Activated CD8-positive, alpha-beta T cell treated with anti-CD3 and anti-CD28 coated beads for 36 hours (primary cell): ENCODE measurements at regions not wholly inside any gene's neighbourhood (a gene's known extent, or its start where the extent isn't known, plus 50 kb on each side); places are given as distances from the start of the nearest gene placed in this dataset.

Experiments used
- ATAC-seq: fragments of 200-7000 bp; cut with Tn5 transposase; one replicate; pipeline ENCODE4 v1.10.0; 2021; ENCODE audit warnings: mild to moderate bottlenecking, moderate library complexity
- CTCF ChIA-PET: fragments of 350-600 bp; sonication (Branson Sonifier 250); formaldehyde crosslinking; loops from one replicate; lab custom pipeline; 2021; ENCODE audit warnings: antibody characterized with exemption; lab: Charles Lee
- POLR2A ChIA-PET: fragments of 350-600 bp; sonication (Branson Sonifier 250); formaldehyde crosslinking; loops from one replicate; lab custom pipeline; 2021; ENCODE audit warnings: antibody characterized with exemption; lab: Charles Lee
- DNase-seq: peaks from one replicate; pipeline ENCODE4 v3.0.0-alpha.2; 2020
- H3K27ac Mint-ChIP-seq: one replicate; pipeline ENCODE4 v1.8.0; 2021; ENCODE audit warnings: mild to moderate bottlenecking, mixed read lengths
- H3K27me3 Mint-ChIP-seq: one replicate; pipeline ENCODE4 v1.8.0; 2021; ENCODE audit warnings: mixed read lengths
- H3K36me3 Mint-ChIP-seq: one replicate; pipeline ENCODE4 v1.8.0; 2021; ENCODE audit warnings: low read depth, mixed read lengths
- H3K4me1 Mint-ChIP-seq: one replicate; pipeline ENCODE4 v1.8.0; 2021; ENCODE audit warnings: low read depth, mixed read lengths
- H3K4me3 Mint-ChIP-seq: one replicate; pipeline ENCODE4 v1.8.0; 2021; ENCODE audit warnings: mild to moderate bottlenecking, moderate library complexity, mixed read lengths
- H3K9me3 Mint-ChIP-seq: one replicate; pipeline ENCODE4 v1.8.0; 2021; ENCODE audit warnings: mixed read lengths
- intact Hi-C: fragments of 100-400 bp; cut with micrococcal nuclease; formaldehyde crosslinking; loops from one replicate; pipeline ENCODE4 v1.10.0; 2022
- TF ChIP-seq, protein P1 (sequence below): fragments of 200-600 bp; IDR thresholded peaks from one replicate; pipeline ENCODE4 v1.8.0; 2022; ENCODE audit warnings: antibody characterized with exemption, mild to moderate bottlenecking

DNA sequence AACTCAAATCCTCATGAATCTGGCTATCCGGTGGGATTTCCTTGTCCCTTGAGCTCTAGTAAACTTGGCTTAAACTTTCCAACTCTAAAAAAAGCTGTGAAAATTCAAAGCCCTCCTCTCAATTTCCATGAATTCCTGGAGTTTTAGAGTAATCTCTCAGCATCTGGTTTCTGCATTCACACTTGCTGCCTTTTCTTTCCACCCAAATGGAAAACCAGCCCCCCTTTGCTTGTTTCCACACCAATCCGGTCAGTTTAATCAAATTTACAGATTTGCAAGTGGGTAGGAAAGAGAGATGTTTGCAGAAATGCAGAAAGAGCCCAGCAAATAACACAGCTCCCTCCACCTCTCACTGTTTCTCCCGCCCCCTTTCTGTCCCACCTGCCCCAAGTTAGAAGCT is 91.1 kb downstream of the ENC1 start:
- H3K27ac Mint-ChIP-seq, result no peak overlapping the region
- intact Hi-C loops, result no loop called here
- no peaks in the 10 kb centered on the region for H3K9me3 Mint-ChIP-seq
- TF ChIP-seq, protein P1, sequence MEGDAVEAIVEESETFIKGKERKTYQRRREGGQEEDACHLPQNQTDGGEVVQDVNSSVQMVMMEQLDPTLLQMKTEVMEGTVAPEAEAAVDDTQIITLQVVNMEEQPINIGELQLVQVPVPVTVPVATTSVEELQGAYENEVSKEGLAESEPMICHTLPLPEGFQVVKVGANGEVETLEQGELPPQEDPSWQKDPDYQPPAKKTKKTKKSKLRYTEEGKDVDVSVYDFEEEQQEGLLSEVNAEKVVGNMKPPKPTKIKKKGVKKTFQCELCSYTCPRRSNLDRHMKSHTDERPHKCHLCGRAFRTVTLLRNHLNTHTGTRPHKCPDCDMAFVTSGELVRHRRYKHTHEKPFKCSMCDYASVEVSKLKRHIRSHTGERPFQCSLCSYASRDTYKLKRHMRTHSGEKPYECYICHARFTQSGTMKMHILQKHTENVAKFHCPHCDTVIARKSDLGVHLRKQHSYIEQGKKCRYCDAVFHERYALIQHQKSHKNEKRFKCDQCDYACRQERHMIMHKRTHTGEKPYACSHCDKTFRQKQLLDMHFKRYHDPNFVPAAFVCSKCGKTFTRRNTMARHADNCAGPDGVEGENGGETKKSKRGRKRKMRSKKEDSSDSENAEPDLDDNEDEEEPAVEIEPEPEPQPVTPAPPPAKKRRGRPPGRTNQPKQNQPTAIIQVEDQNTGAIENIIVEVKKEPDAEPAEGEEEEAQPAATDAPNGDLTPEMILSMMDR, result no peak
- ChIA-PET CTCF (interaction anchor here (0.7 kb wide), 1 partner anchor 25 kb away, joined by 3 read pairs; no protein-coding TSS in a partner anchor), POLR2A (no interaction called here)
- H3K4me1 Mint-ChIP-seq, result no peaks in the 10 kb centered on the region
- H3K36me3 Mint-ChIP-seq, result no peaks in the 10 kb centered on the region
- no peaks in the 10 kb centered on the region for H3K27me3 Mint-ChIP-seq
- ATAC-seq, result no peak
- no peak overlapping the region for H3K4me3 Mint-ChIP-seq
- DNase-seq, result no peak

DNA sequence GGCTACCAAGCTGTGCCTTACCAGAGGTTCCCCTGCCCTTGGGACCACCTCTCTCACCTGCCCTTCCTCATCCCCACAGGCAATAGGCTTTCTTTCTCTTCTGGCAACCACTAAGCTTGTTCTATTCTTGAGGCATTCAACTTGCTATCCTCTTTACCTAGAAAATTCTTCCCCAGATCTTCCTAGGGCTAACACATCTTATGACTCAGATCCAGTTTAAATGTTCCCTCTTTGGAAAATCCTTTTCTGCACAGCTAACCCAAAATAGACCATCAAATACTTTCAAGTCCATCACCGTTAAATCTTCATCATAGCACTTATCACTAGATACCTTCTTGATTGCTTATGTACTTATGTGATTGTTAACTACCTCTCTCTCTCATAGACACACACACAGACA is 93.7 kb downstream of the ENC1 start:
- H3K36me3 Mint-ChIP-seq, result no peaks in the 10 kb centered on the region
- intact Hi-C loops, result no loop called here
- CTCF ChIA-PET, result no interaction called here
- POLR2A ChIA-PET, result no interaction called here
- no peaks in the 10 kb centered on the region for H3K27me3 Mint-ChIP-seq
- H3K4me1 Mint-ChIP-seq, result no peaks in the 10 kb centered on the region
- ATAC-seq (no peak), DNase-seq (no peak)
- no peaks in the 10 kb centered on the region for H3K9me3 Mint-ChIP-seq
- no peak overlapping the region for H3K4me3 Mint-ChIP-seq
- H3K27ac Mint-ChIP-seq, result no peak overlapping the region
- TF ChIP-seq, protein P1, result no peak

- Mint-ChIP-seq H3K27me3 (peaks cover 2% of the 10 kb centered on the region), H3K9me3 (no peaks in the 10 kb centered on the region), H3K36me3 (no peaks in the 10 kb centered on the region), H3K27ac (no peak overlapping the region), H3K4me1 (no peaks in the 10 kb centered on the region), H3K4me3 (no peak overlapping the region)
- TF ChIP-seq, protein P1, result no peak
- CTCF ChIA-PET, result interaction anchor here (0.7 kb wide), 1 partner anchor 643 kb away, joined by 3 read pairs; no protein-coding TSS in a partner anchor
- ATAC-seq (no peak), DNase-seq (no peak)
- POLR2A ChIA-PET, result interaction anchor here (0.7 kb wide), 1 partner anchor 8 kb away, joined by 3 read pairs; no protein-coding TSS in a partner anchor
- intact Hi-C loops, result no loop called here
These were observed 95.7 kb downstream of the ENC1 start for GRCh38 chr5:74544811-74545210.

DNA sequence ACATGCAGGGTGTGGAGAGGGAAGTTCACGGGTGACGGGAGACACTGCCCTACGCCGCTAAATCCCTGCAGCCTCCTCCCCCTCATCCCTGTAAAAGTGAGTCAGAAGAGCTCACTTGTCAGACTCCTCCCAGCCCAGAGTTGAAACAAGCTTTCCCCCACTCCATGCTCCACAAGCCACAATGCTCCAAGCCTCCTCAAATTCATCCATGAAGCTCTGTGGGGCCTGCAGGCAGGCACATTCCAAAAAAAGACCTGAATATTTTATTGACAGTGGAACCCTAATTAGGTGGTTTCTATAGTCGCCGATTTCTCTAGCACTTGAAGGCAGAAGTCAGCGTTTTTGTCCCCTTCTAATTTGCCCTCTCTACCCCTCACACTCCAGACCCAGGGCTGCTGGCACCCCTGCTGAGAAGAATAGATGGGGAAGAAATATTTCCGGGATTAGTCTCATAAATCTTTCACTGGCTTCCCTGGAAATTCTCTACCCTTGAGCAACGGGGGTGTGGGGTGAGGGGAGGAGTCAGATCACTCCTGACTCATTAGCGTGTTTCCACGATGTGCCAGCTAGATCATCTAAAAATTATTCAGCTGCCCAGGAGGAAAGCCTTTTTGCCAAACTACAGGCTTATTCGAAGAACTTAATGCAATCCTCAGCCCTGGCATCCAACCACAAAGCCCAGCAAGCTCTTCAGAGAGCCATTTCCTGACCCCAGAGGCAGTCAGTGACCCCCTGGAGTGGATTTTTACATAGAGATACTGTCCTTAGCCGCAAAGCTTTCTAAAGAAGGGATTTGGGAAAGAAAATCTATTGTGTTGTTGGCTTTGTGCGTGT is 97.1 kb downstream of the ENC1 start:
- no peak overlapping the region for H3K27ac Mint-ChIP-seq
- intact Hi-C loops, result no loop called here
- TF ChIP-seq, protein P1, result no peak
- H3K9me3 Mint-ChIP-seq, result no peaks in the 10 kb centered on the region
- H3K27me3 Mint-ChIP-seq, result peaks cover 2% of the 10 kb centered on the region
- ChIA-PET POLR2A (no interaction called here), CTCF (no interaction called here)
- H3K4me3 Mint-ChIP-seq, result no peak overlapping the region
- DNase-seq, result no peak
- no peaks in the 10 kb centered on the region for H3K36me3 Mint-ChIP-seq
- no peaks in the 10 kb centered on the region for H3K4me1 Mint-ChIP-seq
- no peak for ATAC-seq

DNA sequence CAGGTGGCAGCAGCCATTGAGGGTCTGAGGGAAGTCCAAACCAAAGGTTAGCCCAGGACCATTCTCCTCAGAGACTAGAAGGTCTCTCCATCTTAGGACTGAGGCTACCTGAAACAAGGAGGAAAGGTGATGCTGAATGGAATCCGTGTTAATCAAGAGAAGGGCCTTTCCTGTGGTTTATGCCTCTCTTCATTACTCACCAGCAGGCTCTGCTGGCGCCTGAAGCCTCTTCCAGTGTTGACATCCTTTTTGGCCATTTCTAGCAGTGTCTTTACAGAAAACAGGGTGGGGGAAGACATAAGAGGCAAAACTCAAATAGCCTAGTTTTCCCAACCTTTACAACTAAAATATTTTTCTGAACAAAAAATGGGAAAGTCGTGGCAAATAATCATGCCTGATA is 98.0 kb downstream of the ENC1 start:
- no peak overlapping the region for H3K4me3 Mint-ChIP-seq
- ChIA-PET POLR2A (no interaction called here), CTCF (interaction anchor here (0.7 kb wide), 1 partner anchor 1532 kb away, joined by 3 read pairs; no protein-coding TSS in a partner anchor)
- TF ChIP-seq, protein P1, result no peak
- H3K27me3 Mint-ChIP-seq, result peaks cover 9% of the 10 kb centered on the region
- ATAC-seq, result no peak
- no peak overlapping the region for H3K27ac Mint-ChIP-seq
- H3K9me3 Mint-ChIP-seq, result no peaks in the 10 kb centered on the region
- intact Hi-C loops, result no loop called here
- no peak for DNase-seq
- H3K36me3 Mint-ChIP-seq, result no peaks in the 10 kb centered on the region
- no peaks in the 10 kb centered on the region for H3K4me1 Mint-ChIP-seq
